GM03348 (cell line): ENCODE measurements at regions not wholly inside any gene's neighbourhood (a gene's known extent, or its start where the extent isn't known, plus 50 kb on each side); places are given as distances from the start of the nearest gene placed in this dataset.

Experiments
- DNase-seq: peaks from one replicate; pipeline ENCODE4 v3.0.0; 2012; ENCODE audit warnings: low spot score

DNA sequence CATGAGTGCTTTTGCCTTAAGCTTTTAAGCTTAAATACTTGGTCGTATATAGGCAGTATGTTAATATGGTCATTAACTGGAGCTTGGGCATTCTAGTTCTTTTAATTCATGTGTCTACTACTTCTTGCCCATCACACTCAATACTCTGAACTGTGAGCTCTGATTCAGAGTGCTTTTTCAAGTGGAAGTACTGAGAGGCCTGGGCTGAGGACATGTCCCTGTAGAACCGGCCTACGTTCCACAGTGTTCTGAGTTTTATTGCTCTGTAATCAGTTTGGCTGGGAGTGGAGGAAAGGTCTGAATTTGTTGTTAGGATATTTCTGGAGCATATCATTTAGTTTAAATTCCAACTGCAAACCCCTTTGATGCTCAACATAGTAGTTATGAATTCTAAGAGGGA is 1744.8 kb upstream of the MIR17HG start:
- DNase-seq, result no peak

DNA sequence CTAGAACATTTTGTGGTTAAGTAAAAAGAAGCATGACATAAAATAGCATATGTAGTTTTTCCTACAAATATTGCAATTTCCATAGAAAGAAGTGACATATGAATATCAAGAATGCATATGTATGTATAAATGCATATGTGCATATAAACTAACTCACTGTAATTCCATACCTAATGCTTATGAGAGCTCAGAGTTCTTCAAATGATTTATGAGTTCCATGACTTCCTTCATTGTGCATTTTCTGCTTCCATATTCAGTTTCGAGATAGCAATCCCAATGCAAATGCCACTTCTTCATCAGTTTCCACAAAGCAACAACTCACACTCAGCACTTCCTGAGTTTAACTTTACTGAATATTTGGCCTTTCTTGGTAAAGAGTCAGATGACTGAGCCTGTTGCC is 1744.3 kb upstream of the MIR17HG start:
- no peak for DNase-seq

DNA sequence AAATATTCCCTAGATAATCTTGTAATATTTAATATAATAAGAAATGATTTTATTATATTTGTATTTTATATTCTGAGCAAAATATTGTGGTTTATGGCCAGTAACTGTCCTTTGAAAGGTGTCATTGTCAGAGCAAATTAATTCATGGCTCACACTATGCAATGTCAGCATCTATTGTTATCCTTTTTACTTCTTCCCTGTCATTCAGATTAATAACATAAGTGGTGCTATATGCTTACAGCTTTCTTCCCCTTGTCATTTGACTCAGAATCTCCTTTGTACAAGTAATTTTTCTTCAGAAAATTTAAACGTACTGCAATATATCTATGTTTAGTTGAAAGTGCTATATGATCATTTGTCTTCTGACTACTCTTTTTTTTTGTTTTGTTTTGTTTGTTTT is 1738.2 kb upstream of the MIR17HG start:
- no peak for DNase-seq

DNA sequence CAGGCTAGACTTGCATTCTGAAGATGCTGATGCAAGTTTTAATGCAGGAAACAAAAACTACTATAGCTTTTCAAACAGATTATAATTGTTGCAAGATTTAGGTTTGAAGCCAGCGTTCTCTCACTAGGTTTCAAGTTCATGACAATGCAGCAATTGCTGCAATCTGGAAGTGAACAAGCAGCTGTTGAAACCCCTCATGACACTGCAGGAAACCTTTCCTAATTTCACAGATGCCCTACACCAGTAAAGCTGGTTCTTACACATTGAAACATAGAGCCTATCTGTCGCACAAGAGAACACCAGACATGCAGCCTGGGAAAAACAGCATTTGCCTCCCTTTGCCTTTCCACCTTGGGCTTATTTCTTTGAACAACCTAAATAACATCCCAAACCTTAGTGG is 1737.2 kb upstream of the MIR17HG start:
- no peak for DNase-seq

DNA sequence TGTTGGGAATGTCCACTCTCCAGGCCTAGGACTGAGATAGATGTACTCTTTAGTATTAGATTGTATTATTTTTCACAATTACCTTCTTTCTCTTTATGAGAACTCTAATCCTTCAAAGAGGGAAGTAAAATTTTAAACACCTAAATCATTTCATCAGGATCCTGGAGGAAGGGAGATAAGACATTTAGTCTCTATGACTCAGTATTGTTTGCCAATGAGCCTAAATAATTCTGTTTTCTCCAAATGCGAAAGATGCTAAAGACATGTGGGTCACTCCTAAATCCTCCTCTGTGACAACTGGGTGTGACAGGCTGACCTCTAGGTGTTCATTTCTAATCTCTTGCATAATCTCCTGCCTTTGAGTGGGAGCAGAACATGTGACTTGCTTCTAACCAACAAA is 1736.6 kb upstream of the MIR17HG start:
- DNase-seq, result no peak

DNA sequence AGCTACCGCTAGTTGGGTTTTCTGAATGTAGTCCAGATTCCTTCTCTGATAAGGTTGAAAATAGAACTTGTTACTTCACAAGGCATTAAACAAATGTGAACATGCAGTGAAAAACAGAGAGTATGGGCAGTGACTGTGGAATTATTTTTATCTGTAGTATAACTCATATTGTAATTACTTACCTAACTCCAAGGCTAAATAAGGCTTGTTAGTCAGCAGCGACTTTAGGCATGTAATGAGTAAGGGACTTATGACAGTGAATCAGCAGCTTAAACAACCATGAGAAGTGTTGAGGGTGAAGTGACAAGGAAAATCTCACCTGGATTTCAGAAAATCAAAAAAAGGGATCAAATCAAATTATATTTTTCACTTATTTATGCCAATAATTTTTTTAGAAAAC is 1719.5 kb upstream of the MIR17HG start:
- no peak for DNase-seq

DNA sequence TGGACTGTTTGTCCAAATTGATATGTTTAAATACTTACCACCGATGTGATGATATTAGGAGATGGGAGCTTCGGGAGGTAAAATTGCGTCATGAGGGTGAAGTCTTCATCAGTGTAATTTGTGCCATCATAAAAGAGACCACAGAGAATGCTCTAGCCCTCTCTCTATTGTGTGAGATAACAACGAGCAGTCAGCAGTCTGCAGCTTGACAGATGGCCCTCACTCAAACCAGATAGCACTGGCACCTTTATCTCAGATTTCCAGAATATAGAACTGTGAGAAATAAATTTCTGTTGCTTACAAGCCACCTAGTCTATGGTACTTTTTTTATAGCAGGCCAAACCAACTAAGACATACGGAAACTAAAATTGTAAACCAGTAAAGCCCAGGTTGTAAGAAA is 1718.9 kb upstream of the MIR17HG start:
- DNase-seq, result no peak

DNA sequence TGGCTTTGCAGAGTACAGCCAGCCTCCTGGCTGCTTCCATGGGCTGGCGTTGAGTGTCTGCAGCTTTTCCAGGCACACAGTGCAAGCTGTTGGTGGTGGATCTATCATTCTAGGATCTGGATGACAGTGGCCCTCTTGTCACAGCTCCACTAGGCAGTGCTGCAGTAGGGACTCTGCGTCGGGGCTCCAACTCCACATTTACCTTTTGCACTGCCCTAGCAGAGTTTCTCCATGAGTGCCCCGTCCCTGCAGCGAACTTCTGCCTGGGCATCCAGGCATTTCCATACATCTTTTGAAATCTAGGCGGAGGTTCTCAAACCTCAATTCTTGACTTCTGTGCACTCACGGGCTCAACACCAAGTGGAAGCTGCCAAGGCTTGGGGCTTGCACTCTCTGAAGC is 1697.3 kb upstream of the MIR17HG start:
- no peak for DNase-seq

DNA sequence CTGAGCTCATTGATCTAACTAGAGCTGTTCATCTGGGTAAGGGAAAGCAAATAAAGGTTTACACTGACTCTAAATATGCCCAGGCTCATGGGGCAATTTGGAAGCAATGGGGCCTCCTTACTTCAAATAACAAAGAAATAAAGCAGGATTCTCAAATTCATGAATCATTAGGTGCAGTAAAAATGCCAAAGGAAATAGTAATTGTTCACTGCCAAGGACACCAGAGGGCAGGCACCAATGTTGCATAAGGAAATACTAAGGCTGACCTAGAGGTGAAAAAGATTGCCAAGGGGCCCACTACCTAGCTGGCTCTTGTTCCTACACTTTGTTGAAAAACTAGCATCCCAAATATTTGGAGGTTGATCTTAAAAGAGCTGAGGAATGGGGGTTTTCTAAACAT is 1686.7 kb upstream of the MIR17HG start:
- DNase-seq, result no peak

DNA sequence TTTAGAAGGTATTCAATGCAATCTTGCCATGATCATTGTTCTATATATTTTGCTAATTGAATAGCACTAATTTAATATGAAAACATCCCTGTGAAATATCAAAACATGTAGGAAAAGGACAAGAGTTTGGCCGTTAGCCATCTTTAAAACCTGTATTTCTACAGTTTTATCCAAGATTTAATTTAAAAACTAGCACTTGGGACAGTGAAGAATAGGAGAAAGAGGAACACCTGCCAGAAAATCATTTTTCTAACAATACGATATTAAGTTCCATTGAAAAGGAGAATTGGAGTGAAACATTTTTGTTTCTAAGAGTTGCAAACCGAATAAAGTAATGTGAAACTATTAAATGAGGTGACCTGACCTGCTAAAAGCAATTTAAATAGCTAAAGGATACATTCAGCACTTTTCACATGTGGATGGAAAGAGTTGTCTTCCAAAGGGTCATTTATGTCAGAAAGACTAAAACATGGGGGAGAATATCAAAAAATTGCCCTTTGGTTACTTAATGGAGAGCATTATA is 1673.6 kb upstream of the MIR17HG start:
- DNase-seq, result no peak

DNA sequence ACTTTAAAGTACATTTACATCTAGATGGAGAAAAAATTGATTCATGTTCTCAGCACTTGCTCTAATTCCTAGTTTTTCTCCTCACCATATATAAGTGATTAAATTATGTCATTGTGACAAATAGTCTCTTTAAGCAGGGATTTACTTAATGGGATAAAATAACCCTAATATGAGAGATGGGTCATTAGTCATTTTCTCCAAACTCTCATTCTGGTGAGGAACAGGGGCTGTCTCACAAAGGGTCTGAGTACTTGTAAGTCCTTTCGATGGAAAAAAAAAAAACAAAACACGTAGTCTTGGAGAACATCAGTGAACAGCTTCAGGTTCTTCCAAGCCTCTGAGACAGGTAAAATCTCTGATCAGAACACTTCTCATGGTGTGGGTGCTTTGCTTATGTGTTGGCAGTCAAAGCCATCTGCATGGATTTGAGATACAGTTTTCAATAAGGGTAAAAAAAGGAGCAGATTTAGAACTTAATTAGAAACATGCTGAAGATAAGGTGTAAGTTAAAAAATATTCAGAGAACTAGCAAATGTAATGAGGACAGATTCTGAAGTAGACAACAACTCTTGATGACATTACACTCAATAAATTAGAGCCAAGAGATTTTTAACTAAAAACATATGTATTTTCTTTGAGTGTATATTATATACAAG is 1668.9 kb upstream of the MIR17HG start:
- no peak for DNase-seq

DNA sequence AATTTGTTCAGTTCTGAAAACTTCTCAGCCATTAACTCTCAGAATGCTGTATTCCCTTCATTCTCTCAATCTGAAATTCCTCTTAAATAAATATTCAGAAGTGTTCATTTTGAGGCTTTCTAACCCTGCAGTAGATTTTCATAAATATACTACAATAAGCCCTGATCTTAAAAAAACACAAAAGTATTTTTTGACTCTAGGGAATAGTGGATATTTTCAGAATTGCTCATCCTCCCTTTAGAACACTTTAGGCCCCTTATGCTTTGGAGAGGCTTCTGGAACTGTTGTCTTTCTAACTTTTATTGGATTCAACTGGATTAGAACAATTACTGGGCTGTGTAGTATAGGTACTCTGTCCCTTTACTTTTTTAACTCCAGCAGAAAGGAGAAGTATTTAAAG is 1662.6 kb upstream of the MIR17HG start:
- no peak for DNase-seq

DNA sequence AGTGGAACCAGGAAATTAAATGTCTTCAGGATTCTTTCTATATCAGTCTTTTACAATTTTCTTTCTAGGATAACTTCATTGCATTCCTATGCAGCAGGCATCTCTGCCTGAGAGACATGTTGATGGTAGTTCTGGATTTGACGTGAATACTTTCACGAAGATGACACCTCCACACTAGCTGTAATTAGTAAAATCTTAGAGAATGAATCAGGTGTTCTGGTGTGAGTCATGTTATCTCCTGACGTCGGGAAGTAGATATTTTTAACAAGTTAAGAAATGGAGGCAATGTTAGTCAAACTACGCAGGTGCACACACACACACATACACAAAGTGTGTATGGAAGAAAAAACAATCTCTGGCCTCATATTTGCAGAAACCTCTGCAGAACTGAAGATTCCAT is 1661.3 kb upstream of the MIR17HG start:
- DNase-seq, result no peak

DNA sequence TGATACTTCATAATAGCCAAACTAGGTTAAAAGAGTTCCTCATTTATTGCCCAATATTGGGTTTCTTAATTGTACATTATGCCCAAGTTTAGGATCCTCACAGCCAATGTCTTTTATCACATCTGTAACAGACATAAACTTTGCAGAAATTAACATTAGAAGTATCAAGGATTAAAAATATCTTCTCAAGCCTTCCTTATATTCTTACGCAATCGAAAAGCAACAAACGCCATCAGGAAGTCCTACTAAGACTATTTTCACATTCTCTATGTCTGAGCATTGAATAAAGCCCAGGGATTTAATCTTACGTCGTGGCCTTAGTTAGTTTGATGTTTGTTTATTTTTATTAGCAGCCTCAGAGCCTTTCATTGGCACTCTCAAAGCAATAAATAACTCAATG is 1660.4 kb upstream of the MIR17HG start:
- DNase-seq, result no peak

DNA sequence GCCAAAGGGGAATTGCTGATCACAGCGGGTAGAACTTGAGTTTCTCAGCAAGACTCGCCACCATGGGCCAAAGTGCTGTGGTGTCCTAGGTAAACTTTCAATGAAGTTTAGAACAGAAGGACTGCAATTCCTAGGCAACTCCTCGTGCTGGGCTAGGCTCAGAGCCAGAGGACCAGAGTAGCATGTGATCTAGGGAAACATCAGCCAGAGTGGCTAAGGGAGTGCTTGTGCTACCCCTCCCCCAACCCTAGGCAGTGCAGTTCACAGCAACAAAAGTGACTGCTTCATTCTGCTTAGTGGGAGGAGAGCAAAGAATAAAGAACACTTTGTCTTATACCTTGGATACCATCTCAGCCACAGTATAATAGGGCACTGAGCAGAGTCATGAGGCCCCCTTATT is 1658.6 kb upstream of the MIR17HG start:
- DNase-seq, result no peak

DNA sequence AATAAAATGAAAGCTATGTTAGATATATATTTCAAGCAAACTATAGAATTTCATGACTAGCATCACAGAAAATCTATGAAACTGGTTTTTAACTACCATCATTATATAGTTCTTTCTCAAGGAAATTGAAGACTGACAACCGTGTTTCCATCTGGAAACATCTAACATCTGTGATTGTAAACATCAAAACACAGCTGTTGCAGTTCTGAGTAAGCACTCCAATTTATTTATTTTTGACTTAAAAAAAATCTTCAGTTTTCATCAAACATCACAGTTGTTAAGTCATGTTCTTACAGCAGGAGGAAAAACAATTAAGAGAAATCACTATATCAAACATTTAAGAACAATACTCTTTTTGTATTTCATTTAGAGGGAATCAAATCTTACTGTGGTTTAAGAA is 1653.0 kb upstream of the MIR17HG start:
- no peak for DNase-seq

DNA sequence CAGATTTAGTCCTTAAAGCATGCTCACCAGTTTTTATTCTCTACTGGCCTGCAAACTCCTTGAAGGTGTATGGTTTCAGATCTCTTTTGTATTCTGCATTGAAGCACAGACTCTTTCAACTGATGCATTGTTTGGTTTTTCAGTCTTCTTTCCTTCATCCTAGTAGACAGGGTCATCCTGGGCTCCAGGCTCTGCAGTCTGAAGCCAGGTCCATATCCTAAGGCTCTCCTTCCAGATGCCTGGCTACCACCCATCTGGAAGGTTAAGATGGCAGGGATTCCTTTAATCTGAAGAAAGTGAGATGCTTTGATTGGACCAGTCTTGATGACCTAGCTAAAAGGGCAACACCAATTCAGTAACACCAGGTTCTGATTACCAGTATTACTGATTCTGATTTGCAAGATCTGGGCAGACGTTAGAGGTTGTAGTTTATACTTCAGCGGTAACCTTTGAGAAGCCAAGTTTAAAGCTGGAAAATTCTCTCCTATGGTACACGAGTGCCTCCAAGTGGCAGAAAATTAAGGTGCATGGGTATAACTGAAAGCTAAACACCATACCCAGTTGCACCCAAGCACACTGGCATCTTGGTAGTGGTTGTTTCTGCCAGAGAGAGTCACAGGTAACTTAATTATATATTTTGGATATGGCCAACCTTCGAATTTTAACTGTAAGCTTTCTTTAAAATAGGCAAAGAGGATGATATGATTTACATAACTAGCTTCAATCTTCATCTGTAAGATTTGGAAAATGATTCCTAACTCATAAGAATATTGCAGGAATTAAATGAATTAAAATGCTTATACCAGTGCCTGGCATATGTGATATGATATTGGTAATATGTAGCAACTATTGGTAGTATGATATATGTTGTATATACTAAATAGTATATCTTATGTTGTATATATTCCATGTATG is 1651.9 kb upstream of the MIR17HG start:
- DNase-seq, result peak; percentile 10

DNA sequence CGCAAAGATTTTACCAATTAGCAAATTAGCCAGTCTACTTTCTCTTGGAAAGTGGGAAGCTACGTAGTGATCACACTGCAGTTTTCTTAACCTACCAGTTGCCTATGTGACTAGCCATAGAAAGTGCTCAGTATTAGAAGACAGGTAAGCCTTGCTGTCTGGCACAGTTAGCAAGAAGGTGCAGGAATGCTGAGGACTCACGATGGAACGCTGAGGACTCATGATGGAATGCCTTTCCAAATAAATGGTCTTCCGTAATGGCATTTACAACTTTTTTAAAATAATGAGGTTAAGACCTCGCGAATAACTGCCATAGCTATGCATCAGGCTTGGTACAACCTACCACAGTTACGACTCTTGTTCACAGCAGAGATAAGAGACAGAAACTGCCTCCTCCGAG is 1645.6 kb upstream of the MIR17HG start:
- DNase-seq, result no peak

DNA sequence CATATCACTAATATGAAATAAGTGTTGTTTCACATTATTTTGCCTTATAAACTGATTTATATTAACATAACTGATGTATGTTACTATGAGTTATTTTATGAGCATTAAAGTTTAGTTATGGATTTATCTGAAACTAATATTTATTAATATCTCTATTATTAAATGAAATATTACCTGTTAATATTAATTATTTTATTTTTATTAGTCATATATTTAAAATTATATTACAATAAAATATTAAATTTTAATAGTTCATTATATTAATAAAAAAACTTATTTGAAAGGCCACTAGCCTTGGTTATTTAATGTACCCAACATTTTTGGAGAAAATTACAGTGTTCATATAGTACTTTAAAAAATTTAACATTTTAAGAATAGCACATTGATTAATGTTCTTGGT is 1643.4 kb upstream of the MIR17HG start:
- DNase-seq, result no peak

DNA sequence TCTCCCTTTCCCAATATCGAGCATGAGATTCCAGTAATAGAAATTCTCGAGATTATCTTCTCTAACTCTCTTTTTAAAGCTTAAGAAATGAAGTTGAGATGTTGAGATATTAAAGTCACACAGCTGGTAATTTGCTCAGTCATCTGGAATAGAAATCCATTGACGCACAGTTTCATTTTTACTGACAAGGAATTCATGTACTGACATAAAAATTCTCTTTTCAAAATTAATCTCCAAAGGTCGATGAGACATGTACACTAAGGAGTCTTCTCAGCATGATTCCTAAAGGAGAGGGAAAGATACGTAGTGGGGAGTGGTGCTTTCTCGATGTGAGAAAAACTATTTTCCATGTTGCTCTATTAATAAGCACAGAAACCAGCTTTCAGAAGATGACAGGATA is 1639.5 kb upstream of the MIR17HG start:
- no peak for DNase-seq

DNA sequence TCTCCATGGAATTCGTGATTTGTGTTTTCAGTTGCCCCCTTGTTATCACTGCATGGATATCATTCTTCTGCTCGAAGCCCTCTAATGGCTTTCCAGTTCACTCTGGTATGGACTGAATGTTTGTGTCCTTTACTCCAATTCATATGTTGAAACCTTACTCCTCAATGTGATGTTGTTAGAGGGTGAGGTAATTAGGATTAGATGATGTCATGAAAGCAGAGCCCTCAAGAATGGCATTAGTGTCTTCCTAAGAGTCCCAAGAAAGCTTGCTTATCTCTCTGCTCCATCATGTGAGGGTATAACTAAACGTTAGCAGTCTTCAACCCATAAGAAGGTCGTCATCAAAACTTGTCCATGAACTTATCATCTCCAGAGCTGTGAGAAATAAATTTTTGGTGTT is 1626.3 kb upstream of the MIR17HG start:
- DNase-seq, result no peak

DNA sequence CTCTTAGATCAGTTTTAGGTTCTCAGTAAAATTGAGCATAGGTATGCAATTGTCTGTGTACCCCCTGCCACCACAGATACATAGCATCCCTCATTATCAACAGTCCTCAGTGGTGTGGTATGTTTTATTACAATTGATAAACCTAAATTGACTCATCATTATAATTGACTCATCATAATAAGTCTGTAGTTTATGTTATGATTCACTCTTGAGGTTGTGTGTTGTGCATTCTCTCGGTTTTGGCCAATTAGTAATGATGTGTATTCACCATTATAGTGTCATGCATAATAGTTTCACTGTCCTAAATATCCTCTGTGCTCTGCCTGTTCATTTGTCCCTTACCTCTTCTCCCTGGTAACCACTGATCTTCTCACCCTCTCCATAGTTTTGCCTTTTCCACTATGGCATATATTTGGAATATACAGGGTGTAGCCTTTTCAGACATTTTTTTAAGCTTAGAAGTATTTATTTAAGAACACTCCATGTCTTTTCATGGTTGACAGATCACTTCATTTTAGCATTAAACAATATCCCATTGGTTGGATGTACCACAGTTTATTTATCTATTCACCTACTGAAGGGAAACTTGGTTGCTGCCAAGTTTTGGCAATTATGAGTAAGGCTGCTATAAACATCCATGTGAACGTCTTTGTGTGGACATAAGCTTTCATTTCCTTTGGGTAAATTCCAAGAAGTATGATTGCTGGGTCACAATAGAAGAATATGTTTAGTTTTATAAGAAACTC is 1620.6 kb upstream of the MIR17HG start:
- DNase-seq, result no peak

DNA sequence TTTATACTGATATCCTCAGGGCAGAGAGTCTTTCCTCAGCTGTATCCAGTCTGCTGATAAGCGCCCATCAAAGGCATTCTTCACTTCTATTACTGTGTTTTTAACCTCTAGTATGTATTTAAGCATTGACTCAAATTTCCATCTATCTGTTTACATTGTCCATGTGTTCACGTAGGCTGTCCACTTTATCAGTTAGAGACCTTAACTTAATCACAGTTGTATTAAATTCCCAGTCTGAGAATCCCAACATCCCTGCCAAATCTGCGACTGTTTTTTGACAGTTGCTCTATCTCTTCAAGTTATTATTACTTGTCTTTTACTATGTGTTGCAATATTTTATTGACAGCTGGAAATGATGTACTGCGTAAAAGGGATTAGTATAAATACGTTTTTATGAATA is 1613.7 kb upstream of the MIR17HG start:
- DNase-seq, result no peak
